ENCODE measurements at regions not wholly inside any gene's neighbourhood (a gene's known extent, or its start where the extent isn't known, plus 50 kb on each side); places are given as distances from the start of the nearest gene placed in this dataset.

DNA sequence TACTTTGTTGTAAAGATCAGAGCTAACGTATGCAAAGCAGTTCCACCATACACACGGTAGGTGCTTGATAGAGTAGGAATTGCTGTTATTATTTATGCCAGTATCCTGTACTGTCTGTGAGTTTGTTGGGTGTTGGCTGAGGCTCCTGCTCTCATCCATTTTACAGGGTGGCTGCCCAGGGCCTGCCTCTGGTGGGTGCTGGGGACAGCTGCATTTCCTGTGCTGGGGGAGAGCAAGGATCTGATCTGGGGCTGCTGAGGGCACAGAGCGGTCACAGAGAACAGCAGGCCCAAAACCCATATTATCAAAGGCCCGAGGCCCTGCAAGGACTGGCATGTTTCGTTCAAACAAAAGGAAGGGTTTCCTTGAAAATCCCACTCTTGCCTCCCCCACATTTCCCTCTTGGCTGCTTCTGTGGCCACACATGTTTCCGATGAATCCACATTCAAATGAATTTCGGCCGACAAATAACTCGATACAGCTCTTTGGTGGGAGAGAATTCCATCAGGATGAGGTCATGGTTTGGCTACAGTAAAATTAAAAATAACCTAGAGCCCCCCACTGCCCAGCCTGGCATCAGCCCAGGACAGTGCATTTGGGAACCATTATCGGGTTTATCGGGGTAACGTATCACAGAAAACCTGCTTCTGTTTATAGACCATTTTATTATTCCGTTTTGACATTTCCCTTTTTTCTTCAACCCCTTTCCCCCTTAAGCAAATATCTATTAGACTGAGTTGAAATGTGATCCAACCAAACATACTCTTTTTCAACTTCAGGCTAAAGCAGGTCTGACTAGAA, 143.4 kb downstream of the CYRIA start:
- TF ChIP-seq, protein P1, sequence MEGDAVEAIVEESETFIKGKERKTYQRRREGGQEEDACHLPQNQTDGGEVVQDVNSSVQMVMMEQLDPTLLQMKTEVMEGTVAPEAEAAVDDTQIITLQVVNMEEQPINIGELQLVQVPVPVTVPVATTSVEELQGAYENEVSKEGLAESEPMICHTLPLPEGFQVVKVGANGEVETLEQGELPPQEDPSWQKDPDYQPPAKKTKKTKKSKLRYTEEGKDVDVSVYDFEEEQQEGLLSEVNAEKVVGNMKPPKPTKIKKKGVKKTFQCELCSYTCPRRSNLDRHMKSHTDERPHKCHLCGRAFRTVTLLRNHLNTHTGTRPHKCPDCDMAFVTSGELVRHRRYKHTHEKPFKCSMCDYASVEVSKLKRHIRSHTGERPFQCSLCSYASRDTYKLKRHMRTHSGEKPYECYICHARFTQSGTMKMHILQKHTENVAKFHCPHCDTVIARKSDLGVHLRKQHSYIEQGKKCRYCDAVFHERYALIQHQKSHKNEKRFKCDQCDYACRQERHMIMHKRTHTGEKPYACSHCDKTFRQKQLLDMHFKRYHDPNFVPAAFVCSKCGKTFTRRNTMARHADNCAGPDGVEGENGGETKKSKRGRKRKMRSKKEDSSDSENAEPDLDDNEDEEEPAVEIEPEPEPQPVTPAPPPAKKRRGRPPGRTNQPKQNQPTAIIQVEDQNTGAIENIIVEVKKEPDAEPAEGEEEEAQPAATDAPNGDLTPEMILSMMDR (IDR thresholded peaks at IDR 0.05), result no peak
- TF ChIP-seq POLR2A (IDR thresholded peaks at IDR 0.05), result no peak
